ENCODE measurements at regions not wholly inside any gene's neighbourhood (a gene's known extent, or its start where the extent isn't known, plus 50 kb on each side); places are given as distances from the start of the nearest gene placed in this dataset.

GRCh38 chr11:133742353-133742752 is 103.0 kb downstream of the SPATA19 start:
- CTCF ChIA-PET (ENCODE audit: low intra/inter-chr PET ratio) = no interaction called here
- FAIRE-seq (no peak), ATAC-seq (no peak), DNase-seq (ENCODE audit: extremely low read depth in 1 of 4, low spot score in 3 of 4) (no peak)
- intact Hi-C loops (cut with micrococcal nuclease) = no loop called here
- Histone ChIP-seq H4K20me1 (replicated peaks; ENCODE audit: control insufficient read depth, insufficient read depth, low read length) (no peaks in the 10 kb centered on the region), H3K9ac (ENCODE audit: insufficient read depth in 1 of 2, low read depth in 2 of 2, low read length in 2 of 2) (no peak overlapping the region), H3K4me1 (replicated peaks in 1 of 2; ENCODE audit: control insufficient read depth in 2 of 2, insufficient read depth in 2 of 2, low read length in 2 of 2) (no peaks in the 10 kb centered on the region), H3K36me3 (ENCODE audit: control insufficient read depth, insufficient read depth, low read length) (no peaks in the 10 kb centered on the region), H3K4me2 (ENCODE audit: insufficient read depth, low read length) (no peak overlapping the region), H3K79me2 (ENCODE audit: control insufficient read depth, insufficient read depth, low read length) (no peaks in the 10 kb centered on the region), H2AFZ (ENCODE audit: low read depth, low read length) (no peak overlapping the region), H3K27ac (ENCODE audit: extremely low read depth, low read depth, low read length) (no peak overlapping the region), H3K27me3 (ENCODE audit: control insufficient read depth in 2 of 2, insufficient read depth in 2 of 2, low read length in 2 of 2) (no peaks in the 10 kb centered on the region), H3K4me3 (no peak overlapping the region), H3K9me3 (replicated peaks; ENCODE audit: control insufficient read depth, insufficient read depth, low read depth, low read length) (no peaks in the 10 kb centered on the region), H3K9me1 (ENCODE audit: control insufficient read depth, insufficient read depth, low read length) (no peaks in the 10 kb centered on the region)
- WGBS (ENCODE audit: insufficient coverage, low coverage, missing lambda C conversion rate) = 0% methylated on average over 3 of the region's 3 CpGs
- no peak for TF ChIP-seq ZNF717 (CRISPR knock-in tag; IDR thresholded peaks at IDR 0.05)
- no peak for TF ChIP-seq CHCHD3 (CRISPR knock-in tag; IDR thresholded peaks at IDR 0.05)
- POLR2A ChIA-PET = no interaction called here
- in situ Hi-C loops (cut with MboI) = no loop called here
- no TSS peak for BruUV-seq (replicated peaks)

DNA sequence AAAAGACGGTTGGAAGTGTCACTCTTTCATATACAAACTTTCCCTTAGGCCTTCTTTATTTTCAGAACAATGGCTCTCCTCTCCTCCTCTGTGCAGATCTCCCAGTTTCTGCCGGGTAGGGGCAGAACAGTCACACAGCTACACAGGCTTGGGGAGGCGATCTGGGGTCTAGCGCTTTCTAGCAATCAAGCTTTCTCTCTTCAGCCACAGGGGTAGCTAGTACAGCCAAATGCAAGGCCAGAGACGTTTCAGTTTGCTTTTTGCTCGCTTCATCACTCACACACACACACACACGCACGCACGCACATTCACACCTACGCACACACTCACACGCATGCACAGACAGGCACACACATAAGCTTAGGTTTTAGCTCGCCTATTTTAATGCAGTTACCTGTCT is 104.3 kb downstream of the SPATA19 start:
- Histone ChIP-seq H3K9ac (ENCODE audit: insufficient read depth in 1 of 2, low read depth in 2 of 2, low read length in 2 of 2) (no peak overlapping the region), H4K20me1 (replicated peaks; ENCODE audit: control insufficient read depth, insufficient read depth, low read length) (no peaks in the 10 kb centered on the region), H3K79me2 (ENCODE audit: control insufficient read depth, insufficient read depth, low read length) (no peaks in the 10 kb centered on the region), H3K9me1 (ENCODE audit: control insufficient read depth, insufficient read depth, low read length) (no peaks in the 10 kb centered on the region), H3K4me1 (replicated peaks in 1 of 2; ENCODE audit: control insufficient read depth in 2 of 2, insufficient read depth in 2 of 2, low read length in 2 of 2) (no peaks in the 10 kb centered on the region), H3K27me3 (ENCODE audit: control insufficient read depth in 2 of 2, insufficient read depth in 2 of 2, low read length in 2 of 2) (no peaks in the 10 kb centered on the region), H3K9me3 (replicated peaks; ENCODE audit: control insufficient read depth, insufficient read depth, low read depth, low read length) (no peaks in the 10 kb centered on the region), H3K4me3 (no peak overlapping the region), H3K4me2 (ENCODE audit: insufficient read depth, low read length) (no peak overlapping the region), H3K27ac (ENCODE audit: extremely low read depth, low read depth, low read length) (no peak overlapping the region), H2AFZ (ENCODE audit: low read depth, low read length) (no peak overlapping the region), H3K36me3 (ENCODE audit: control insufficient read depth, insufficient read depth, low read length) (no peaks in the 10 kb centered on the region)
- intact Hi-C loops (cut with micrococcal nuclease) = no loop called here
- CTCF ChIA-PET (ENCODE audit: low intra/inter-chr PET ratio) = no interaction called here
- no peak for DNase-seq (ENCODE audit: extremely low read depth in 1 of 4, low spot score in 3 of 4)
- no peak for ATAC-seq
- in situ Hi-C loops (cut with MboI) = no loop called here
- POLR2A ChIA-PET = no interaction called here
- FAIRE-seq = no peak
- no TSS peak for BruUV-seq (replicated peaks)
- 1% methylated on average over 12 of the region's 12 CpGs for WGBS (ENCODE audit: insufficient coverage, low coverage, missing lambda C conversion rate)
- TF ChIP-seq ZNF143 (CRISPR knock-in tag; IDR thresholded peaks at IDR 0.05) = no peak
- no peak for TF ChIP-seq ZNF830 (CRISPR knock-in tag; IDR thresholded peaks at IDR 0.05)
- TF ChIP-seq ZNF140 (CRISPR knock-in tag; IDR thresholded peaks at IDR 0.05) = no peak
- no peak for TF ChIP-seq FIP1L1 (IDR thresholded peaks at IDR 0.05; ENCODE audit: low read depth, low read length, poor library complexity, severe bottlenecking)
- no peak for TF ChIP-seq JUNB (CRISPR knock-in tag; conservative IDR thresholded peaks at IDR 0.05)
- no peak for TF ChIP-seq ZNF707 (CRISPR knock-in tag; conservative IDR thresholded peaks at IDR 0.05)
- TF ChIP-seq SMARCA5 (IDR thresholded peaks at IDR 0.05) = no peak
- TF ChIP-seq ZNF696 (CRISPR knock-in tag; conservative IDR thresholded peaks at IDR 0.05) = no peak
- no peak for TF ChIP-seq PML (IDR thresholded peaks at IDR 0.05; ENCODE audit: low read length)
- no peak for TF ChIP-seq ERF (CRISPR knock-in tag; IDR thresholded peaks at IDR 0.05)
- no peak for TF ChIP-seq KAT7 (CRISPR knock-in tag; IDR thresholded peaks at IDR 0.05; ENCODE audit: borderline replicate concordance)
- TF ChIP-seq, protein P1, sequence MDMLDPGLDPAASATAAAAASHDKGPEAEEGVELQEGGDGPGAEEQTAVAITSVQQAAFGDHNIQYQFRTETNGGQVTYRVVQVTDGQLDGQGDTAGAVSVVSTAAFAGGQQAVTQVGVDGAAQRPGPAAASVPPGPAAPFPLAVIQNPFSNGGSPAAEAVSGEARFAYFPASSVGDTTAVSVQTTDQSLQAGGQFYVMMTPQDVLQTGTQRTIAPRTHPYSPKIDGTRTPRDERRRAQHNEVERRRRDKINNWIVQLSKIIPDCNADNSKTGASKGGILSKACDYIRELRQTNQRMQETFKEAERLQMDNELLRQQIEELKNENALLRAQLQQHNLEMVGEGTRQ (CRISPR knock-in tag; IDR thresholded peaks at IDR 0.05) = no peak
- no peak for TF ChIP-seq RAD21 (CRISPR knock-in tag; conservative IDR thresholded peaks at IDR 0.05 in 1 of 2, IDR thresholded peaks at IDR 0.05 in 1 of 2)
- TF ChIP-seq ZNF431 (CRISPR knock-in tag; IDR thresholded peaks at IDR 0.05) = no peak
- TF ChIP-seq ZSCAN29 (IDR thresholded peaks at IDR 0.05) = no peak
- no peak for TF ChIP-seq ETV6 (IDR thresholded peaks at IDR 0.05; ENCODE audit: borderline replicate concordance in 1 of 2, low read depth in 2 of 2, low read length in 1 of 2)
- TF ChIP-seq ETV6 (CRISPR knock-in tag; IDR thresholded peaks at IDR 0.05; ENCODE audit: borderline replicate concordance) = no peak
- no peak for TF ChIP-seq ZNF589 (CRISPR knock-in tag; IDR thresholded peaks at IDR 0.05; ENCODE audit: low read depth)
- TF ChIP-seq TRIM28 (IDR thresholded peaks at IDR 0.05) = no peak
